HG02610 (cell line): ENCODE measurements at regions not wholly inside any gene's neighbourhood (a gene's known extent, or its start where the extent isn't known, plus 50 kb on each side); places are given as distances from the start of the nearest gene placed in this dataset.

Experiments
- ATAC-seq: cut with Tn5 transposase; IDR thresholded peaks from one replicate; pipeline ENCODE4 v1.9.1; 2021; ENCODE audit warnings: mild to moderate bottlenecking, moderate library complexity; ENCODE audit not compliant: unreplicated experiment

DNA sequence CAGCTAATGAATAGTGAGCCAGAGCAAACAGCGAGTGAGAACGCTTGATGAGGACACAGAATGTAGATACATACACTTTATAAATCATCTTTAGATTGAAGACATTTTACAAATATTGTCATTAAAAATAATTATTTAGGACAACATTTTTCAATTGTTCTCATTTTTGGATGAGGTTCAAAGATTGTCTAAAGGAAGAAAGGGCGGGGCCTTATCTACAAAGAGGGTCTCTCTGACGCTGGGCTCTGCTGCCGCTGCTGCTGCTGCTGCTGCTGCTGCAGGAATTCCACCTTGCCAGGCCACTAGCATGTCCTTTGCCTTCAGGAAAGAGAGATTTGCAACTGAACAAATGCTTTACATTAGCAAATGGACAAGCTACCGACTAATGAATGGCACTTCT lies 220.7 kb upstream of the TMEM161B start:
- no peak for ATAC-seq

DNA sequence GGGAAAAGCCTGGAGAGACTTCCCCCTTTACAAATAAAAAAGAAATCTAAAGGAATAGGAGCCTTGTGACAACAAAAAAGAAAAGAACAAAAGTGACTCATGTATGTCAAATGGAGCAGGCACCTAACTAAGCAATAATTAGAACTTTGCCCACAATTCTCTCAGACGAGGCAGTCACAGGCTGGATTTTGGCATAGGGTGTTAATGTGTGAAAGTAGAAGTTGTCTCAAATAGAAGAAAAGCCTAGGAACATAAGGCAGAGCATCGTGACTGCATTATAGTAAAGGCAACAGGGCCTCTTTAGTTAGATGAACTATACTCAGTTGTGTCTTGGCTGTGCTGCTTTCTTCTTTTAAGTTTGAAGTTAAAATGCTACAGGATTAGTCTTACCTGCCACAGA lies 219.9 kb upstream of the TMEM161B start:
- no peak for ATAC-seq

DNA sequence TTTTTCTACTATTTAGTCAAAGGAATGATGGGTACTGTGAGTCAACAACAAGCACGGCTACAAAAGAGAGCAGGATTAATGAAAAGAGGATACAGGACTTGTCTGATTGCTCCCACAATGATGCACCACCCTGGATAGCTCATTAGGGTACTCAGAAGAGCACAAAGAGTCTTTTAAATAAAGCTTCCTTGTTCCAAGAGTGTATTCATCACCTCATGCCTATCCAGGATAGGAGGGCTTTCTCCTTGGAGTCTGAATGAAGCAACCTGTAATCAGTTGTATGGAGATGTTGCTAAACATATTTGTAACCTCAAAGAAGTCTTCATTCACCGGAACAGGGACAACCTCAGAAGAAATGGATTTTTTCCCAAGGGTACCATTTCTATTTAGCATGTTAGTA lies 219.5 kb upstream of the TMEM161B start:
- no peak for ATAC-seq

DNA sequence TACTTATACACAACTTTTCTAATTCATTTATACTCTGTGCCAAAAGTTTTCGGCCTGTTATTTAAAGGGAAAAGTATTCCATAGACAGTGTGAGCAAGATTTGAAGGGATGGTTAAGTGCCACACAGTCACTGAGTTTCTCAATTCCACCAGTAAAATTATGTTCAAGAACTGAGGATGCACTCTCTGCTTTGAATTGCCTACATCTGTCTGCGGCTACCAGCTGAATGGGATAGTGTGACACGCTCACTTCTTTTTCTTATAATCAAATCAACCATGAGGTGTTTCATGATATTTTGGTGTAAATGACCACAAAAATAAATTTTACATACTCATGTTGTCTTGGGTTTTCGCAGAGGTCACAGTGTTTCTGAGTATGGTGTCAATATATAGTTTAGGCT lies 218.4 kb upstream of the TMEM161B start:
- ATAC-seq = no peak

DNA sequence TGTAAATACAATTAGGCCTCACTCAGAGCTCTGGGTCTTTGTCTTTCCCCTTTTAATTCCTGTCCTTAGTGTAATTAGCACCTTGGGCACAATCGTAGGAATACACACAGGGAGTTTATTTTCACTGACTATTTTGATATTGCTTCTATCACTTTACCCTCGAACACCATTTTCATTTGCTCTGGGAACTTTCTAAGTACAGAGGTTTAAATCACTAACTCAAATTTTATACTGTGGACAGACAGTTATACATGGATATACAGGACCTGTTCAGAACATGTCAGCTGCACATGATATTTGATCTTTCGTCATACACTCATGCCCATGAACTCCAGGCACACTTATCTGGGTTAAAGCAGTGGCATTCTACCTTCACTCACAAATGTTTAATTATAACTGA lies 217.8 kb upstream of the TMEM161B start:
- no peak for ATAC-seq

DNA sequence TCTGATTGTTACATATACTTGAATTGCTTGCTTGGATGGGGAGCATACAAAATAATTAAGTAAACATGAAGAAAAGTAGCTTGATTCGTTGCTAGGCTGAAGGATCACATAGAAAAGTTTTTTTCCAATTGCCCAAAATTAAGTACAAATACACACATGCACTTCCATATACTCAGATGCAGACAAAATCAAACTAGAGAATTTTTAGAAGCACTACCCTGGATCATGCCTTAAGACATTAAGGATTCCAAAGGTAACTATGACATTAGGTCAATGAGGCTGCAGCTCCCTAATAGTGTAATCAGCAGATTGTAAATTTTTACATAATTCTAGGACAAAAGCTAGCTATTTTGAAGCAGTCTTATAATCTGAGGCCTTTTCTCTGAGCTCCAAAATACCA lies 216.9 kb upstream of the TMEM161B start:
- ATAC-seq = no peak

DNA sequence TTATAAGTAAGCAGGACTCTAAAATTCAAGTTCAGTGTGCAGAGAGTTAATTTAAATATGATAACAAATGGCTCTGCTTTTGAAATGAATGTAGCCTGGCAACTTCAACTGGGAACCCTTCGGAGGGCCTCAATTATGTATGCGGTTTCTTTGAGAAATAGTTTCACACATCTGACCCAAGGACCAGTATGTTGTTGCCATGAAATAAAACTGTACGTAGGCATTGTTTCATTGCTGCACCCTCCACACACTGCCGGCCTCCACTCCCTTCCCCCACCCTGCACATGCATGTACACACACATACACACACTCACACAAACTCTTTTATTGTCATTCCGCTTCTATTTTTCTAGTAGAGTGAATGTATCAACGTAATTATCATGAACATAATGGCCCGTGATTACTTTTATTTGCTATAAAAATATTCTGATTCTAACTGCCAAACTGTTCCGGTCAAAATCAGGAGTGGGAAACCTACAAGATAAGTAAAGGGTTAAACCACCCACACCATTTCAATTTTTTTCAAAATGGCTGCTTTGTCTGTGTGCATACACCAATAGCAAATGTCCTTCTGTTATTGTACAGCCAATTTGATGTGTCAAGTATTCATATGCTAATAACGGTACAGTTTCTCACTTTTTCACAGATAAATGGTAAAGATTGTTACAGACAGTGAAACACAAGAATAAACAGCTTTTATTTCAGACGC lies 215.5 kb upstream of the TMEM161B start:
- no peak for ATAC-seq

DNA sequence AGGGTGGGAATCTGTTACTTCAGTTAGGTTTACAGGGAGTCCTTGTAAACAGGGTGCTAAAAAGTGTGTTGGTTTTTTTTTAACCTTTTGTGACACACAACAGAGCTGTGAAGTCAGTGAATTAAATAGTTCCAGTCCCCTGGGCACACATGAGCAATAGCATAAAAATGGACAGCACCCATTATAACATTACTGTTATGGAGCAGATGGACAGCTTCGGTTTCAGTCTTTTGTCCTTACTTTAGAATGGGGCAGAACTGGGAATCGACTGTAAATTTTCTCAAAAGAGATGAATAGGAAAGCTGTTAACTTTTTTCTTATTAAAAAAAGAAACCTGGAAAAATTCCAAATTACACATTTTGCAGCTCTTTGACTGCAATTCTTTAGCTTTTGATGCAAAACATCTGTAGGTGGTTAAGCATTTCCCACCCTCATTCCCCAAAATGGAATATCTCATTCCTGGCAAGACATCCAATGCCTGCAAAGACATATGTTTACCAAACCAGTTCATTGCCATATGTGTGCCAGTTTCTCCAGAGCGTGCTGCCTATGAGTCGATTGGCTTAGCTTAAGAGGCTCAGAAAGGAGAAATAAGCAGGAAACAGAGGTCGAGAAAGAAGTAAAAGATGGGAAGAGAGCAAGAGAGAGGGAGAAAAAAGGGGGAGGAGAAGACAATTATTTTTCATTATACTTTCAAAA lies 212.3 kb upstream of the TMEM161B start:
- ATAC-seq = no peak

DNA sequence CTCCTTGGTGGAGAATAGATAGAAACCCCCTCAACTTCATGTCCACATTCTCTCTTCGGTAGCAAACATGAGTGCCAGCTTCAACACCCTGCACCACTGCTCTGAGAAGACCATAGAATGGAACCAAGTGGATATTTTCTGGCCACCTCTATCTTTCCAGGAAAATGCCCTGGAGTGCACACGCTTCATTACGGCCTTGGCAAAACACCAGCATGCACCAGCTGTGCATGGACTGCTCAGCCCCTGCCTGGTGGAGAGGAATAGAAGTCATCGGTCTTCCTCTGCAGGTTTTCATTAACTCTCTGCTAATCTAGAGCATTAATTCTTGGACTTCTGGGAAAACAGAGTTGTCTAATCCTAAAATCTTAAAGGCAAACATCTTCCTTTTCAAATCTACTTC lies 211.6 kb upstream of the TMEM161B start:
- ATAC-seq = no peak

DNA sequence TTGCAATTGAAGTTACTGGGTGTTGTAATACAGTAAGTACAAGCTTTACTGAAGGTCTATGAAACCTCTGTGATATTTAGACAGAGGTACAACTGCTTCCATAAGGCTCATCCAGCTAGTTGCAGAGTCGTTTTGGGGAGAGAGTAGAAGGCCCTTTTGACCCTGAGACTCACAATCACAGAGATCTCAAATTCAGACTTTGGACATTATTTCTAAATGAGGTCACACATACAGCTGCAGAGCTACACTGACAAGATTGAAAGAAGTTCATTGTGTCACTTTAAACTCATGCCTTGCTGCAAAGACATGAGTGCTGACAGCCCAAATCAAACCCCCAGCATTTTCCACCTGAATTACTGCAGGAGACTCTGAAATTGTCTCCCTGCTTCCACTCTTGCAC lies 205.9 kb upstream of the TMEM161B start:
- no peak for ATAC-seq

DNA sequence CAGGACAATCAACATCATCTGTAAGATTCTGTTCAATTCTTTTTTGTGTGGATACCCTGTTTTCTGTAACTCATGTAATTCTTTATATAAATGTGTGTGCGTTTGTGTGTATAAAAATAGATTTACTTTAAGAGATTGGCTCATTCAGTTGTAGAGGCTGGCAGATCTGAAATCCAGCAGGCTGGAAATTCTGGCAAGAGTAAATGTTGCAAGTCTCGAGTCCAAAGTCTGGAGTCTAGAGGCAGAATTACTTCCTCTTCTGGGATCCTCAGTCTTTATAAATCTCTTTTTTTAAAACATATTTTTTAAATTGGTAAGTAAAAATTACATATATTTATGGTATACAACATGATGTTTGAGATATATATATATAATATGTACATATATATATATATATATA lies 202.1 kb upstream of the TMEM161B start:
- ATAC-seq = no peak

DNA sequence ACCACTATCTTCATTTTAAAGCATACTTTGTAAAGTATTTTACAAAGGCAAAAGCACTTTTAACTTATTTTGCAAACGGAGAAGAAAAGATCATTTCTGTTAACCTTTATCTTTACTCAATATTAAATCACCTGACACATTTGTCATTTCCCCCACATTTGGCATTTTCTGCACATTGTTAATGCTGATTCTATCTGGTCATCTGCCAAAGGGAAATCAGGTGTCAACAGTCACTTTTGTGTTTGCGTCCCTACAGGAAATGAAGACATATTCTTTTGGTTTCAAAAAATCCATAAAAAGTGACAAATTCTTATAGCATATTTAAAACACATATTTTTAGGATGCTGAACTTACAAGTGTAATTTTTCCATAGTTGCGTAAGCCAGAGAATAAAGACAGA lies 191.3 kb upstream of the TMEM161B start:
- ATAC-seq = no peak

DNA sequence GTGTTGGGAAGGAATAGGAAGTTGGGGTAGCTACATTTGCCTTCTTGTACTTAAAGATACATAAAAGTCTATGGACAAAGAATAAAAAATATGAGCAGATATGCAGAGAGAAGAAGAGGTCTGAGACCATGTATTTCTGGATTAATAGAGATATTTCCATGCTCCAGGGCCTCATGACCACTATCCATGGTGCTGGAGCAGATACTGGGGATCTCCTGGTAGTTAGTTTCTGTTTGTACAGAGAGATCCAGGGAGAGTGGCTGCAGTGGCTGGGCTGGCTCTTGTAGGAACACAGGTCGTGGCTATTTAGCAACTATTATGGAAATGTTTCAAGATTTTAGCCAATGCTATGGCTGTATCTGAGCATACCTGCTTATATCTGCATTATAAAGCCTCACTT lies 184.2 kb upstream of the TMEM161B start:
- no peak for ATAC-seq

DNA sequence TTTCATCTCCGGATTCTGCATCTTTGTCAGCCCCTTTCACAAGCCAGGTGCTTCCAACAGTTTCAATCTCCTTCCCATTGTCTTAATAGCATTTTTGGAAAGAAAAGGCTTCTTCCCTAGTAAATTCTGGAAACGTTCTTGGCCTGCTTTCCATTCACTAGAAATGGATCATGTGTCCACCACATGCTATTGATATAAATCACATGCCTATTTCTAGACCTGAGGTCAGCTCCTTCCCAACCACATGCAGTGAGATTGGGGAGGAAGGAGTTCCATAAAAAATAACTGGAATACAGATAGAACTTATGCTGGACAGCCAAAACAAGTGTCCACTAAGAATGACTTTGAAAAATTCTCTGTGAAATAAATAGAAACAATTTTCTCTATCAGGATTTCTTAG lies 181.6 kb upstream of the TMEM161B start:
- ATAC-seq = no peak

DNA sequence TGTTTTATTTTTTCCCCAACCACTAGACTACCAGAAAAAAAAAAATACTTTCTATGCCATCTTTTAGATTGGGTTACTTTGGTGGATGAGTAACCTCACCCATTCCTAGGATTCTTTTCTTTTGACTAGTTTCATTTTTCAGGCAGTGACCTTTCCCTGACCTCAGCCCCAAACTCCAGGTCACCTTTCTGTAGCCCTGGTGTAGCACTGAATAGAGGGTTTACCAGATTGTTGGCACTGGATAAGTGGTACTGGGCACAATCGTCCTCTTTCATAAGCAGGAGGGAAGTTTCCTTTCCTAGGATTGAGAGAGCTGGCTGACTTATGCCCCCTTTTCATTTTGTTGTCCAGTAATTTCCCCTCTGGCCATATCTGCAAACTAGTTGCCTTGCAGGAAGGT lies 169.4 kb upstream of the TMEM161B start:
- ATAC-seq = no peak

DNA sequence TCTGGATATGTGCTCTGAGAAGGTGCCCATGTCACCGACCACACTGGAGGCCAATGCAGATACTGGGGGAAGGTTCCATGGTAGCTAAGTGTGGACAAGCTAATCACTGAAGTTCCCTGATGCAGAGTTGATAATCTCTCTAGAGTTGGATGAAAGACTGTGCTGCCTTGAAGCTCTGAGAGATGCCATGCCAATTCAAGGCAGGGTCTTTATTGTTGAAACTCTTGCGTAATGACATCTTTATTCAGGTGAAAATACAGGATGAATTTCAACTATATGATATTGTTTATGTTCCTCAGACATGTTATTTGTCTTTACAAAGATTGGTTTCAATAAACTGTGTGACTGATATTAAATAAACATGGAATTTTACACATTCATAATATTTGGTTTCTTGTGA lies 167.6 kb upstream of the TMEM161B start:
- ATAC-seq = no peak

DNA sequence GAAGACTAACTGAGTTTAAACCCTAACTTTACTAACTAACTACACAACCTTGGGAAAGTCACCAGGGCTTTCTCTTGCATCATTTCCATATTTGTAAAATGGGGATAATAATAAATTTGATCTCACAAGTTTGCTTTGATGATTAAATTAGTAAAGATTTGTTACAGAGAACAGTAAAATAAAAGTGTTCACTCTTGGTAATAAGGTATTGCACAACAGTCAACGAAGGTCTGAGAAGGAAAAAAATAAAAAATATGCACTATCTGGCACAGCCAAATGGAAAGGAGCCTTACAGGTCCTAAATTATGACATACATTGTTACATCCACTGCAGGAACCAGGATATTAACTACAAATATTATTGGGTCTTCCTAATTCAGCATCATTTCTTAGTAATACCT lies 160.0 kb upstream of the TMEM161B start:
- no peak for ATAC-seq

DNA sequence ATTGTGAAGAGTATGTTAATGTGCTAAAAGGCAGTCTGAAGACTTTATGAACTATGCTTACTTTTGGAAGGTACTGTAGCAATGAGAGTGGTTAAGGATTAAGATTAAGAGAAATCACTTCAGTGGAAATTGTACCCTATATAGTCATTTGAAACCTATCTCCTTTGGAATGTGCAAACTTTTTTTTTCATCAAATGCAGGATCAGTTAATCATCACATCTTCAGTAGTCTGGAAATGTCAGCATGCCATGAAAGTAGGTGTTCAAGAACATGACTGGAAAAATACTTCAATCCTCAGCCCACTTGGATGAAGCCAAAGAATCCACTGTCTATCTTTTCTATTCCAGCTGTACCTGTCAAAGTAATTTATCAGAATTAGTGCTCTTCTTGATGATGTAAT lies 157.8 kb upstream of the TMEM161B start:
- ATAC-seq = no peak

DNA sequence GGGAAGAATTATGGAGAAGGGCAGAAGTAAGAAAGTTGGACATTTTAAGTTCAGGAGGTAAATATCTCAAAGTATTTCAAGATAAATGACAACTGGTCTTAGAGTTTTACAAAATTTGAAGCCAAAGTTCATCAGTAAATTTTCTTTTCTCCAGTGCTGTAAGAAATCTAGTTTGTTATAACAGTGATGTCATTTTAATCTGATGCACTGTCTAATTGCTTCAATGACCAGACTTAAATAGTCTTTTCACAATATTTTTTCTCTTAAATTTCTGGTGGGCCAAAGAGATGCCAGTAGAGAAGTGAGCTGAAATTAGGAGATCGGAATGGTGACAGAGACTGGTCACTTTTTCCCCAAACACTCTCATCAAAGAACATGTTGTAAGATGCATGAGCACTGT lies 156.5 kb upstream of the TMEM161B start:
- ATAC-seq = no peak

DNA sequence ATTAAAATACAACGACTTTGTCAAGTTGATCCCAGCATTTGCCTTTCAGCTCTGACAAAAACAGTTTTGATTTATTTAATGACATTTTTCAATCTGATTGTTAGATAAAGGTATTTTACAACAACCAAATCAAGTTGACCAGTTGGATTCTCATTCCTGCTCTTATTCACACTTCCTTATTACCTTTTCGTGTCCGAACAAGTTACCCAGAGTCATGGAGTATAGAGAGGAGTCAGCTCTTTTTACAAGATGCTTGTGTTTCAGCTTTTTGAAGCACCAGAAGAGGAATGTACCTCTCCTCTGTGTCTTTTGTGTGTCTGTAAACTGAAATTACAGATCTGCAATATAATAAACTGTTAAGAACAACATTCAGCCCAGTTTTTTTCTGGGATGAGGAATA lies 151.3 kb upstream of the TMEM161B start:
- ATAC-seq = no peak

DNA sequence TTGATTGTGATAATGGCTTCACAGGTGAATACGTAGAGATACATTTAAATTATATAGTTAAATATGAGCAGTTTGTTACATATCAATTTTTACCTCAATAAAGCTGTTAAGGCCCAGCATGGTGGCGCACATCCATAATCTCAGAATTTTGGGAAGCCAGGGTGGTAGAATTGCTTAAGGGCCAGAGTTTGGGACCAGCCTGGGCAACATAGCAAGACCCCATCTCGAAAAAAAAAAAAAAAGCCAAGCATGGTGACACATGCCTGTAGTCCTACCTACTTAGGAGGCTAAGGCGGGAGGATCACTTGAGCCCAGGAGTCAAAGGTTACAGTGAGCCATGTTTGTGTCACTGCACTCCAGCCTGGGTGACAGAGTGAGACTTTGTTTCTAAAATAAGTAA lies 138.7 kb upstream of the TMEM161B start:
- no peak for ATAC-seq

DNA sequence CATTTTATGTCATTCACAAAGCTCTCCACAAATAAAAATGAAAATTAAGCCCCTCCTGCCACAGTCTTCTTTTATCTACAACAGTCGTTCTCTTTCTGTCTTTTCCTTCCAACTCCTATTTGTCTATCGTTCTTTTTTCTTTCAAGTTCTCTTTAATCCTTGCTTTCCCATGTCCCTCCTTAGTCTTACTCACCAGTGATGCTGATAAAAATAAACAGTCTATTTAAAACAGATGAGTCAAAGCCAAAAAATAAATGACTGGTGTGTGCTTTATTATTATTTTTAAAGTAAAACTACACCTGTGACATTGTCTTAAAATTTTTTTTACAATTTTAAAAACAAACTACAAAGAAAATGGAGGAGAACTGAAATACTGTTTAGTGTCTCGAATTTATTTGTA lies 137.1 kb upstream of the TMEM161B start:
- ATAC-seq = no peak

DNA sequence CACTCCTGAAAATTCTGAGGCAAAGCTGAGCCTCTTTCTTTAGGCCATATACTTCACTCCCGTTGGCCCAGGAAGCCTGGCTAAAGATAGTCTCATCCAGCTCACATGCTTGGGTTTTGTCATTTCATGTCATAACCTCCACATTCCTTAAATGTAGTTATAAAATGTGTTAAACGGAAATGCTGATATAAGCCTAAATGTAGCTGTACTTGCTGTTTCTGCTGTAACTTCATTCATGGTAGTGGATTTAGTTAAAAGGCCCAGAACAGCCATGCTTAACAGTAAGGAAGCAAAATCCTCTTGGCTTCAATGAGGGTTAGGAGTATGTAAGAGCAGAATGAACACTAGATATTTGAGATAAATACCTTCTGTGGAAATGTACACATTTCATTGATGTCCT lies 135.8 kb upstream of the TMEM161B start:
- ATAC-seq = no peak
